ENCODE measurements at regions not wholly inside any gene's neighbourhood (a gene's known extent, or its start where the extent isn't known, plus 50 kb on each side); places are given as distances from the start of the nearest gene placed in this dataset.

DNA sequence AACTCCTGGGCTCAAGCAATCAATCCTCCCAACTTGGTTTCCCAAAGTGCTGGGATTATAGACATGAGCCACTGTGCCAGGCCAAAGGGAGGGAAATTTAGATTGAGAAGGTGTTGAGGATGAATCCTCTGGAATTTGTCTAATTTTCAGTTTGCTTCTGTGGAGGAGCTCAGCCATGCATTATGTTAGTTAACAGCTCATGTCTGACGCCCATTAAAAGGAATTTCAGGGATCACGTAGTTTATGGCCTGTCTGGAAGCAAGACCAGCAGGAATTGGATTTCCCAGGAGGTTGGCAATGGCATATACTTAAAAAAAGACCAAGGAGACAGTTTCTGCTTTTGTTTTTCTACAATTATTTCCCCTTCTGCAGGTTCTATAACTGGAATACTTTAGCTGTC is 165.7 kb downstream of the OTUD1 start:
- TF ChIP-seq, protein P1, sequence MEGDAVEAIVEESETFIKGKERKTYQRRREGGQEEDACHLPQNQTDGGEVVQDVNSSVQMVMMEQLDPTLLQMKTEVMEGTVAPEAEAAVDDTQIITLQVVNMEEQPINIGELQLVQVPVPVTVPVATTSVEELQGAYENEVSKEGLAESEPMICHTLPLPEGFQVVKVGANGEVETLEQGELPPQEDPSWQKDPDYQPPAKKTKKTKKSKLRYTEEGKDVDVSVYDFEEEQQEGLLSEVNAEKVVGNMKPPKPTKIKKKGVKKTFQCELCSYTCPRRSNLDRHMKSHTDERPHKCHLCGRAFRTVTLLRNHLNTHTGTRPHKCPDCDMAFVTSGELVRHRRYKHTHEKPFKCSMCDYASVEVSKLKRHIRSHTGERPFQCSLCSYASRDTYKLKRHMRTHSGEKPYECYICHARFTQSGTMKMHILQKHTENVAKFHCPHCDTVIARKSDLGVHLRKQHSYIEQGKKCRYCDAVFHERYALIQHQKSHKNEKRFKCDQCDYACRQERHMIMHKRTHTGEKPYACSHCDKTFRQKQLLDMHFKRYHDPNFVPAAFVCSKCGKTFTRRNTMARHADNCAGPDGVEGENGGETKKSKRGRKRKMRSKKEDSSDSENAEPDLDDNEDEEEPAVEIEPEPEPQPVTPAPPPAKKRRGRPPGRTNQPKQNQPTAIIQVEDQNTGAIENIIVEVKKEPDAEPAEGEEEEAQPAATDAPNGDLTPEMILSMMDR (IDR thresholded peaks at IDR 0.05; ENCODE audit: insufficient read depth, low read depth, low read length): no peak
- no peak for TF ChIP-seq EZH2 (IDR thresholded peaks at IDR 0.05; ENCODE audit: insufficient read depth, low read length)

Data from astrocyte (in vitro differentiated cells and primary cell).